MG63 (cell line): ENCODE measurements at regions not wholly inside any gene's neighbourhood (a gene's known extent, or its start where the extent isn't known, plus 50 kb on each side); places are given as distances from the start of the nearest gene placed in this dataset.
A peak's percentile ranks its signal among the peaks of the same experiment; 100 is the strongest.
"Not testable (repeated sequence)": the region's sequence is repeated elsewhere in the genome, so short reads cannot be mapped to it uniquely, and the experiment has no call there.

Experiments
- DNase-seq: peaks from one replicate; pipeline ENCODE4 v3.0.0-alpha.2; 2020
- H3K27me3 ChIP-seq: fragments of 250-450 bp; sonication (Bioruptor Pico); 2 replicates; pipeline ENCODE4 v1.5.1; 2020; ENCODE audit warnings: mild to moderate bottlenecking, moderate library complexity
- H3K36me3 ChIP-seq: fragments of 250-450 bp; sonication (Bioruptor Pico); 2 replicates; pipeline ENCODE4 v1.5.1; 2020; ENCODE audit warnings: mild to moderate bottlenecking, moderate library complexity
- H3K4me3 ChIP-seq: fragments of 250-450 bp; sonication (Bioruptor Pico); 2 replicates; pipeline ENCODE4 v1.5.1; 2020; ENCODE audit warnings: mild to moderate bottlenecking, moderate library complexity
- H3K9me3 ChIP-seq: fragments of 250-450 bp; sonication (Bioruptor Pico); 2 replicates; pipeline ENCODE4 v1.5.1; 2020; ENCODE audit warnings: mild to moderate bottlenecking, moderate library complexity

GRCh38 chr13:90919153-90919552 lies 428.3 kb upstream of the MIR17HG start:
- Histone ChIP-seq H3K4me3 (no peak overlapping the region), H3K9me3 (no peaks in the 10 kb centered on the region), H3K36me3 (no peaks in the 10 kb centered on the region), H3K27me3 (no peaks in the 10 kb centered on the region)
- no peak for DNase-seq

- Histone ChIP-seq H3K9me3 (no peaks in the 10 kb centered on the region; the same call in 1 of the 2 replicates), H3K36me3 (no peaks in the 10 kb centered on the region), H3K27me3 (no peaks in the 10 kb centered on the region), H3K4me3 (no peak overlapping the region)
- no peak for DNase-seq
Measured at GRCh38 chr13:90926459-90926858, 421.0 kb upstream of the MIR17HG start.

- no peaks in the 10 kb centered on the region for H3K36me3 ChIP-seq
Measured at GRCh38 chr13:90928109-90928508, 419.4 kb upstream of the MIR17HG start.

GRCh38 chr13:90933097-90933826 lies 414.2 kb upstream of the MIR17HG start:
- no peaks in the 10 kb centered on the region for H3K27me3 ChIP-seq
- H3K36me3 ChIP-seq = no peaks in the 10 kb centered on the region
- H3K4me3 ChIP-seq = no peak overlapping the region
- no peaks in the 10 kb centered on the region; the same call in 1 of the 2 replicates for H3K9me3 ChIP-seq
- no peak for DNase-seq

More at GRCh38 chr13:90928109-90928508, 419.4 kb upstream of the MIR17HG start:
- DNase-seq = no peak
- no peaks in the 10 kb centered on the region for H3K27me3 ChIP-seq
- no peak overlapping the region for H3K4me3 ChIP-seq
- H3K9me3 ChIP-seq = no peaks in the 10 kb centered on the region; the same call in 1 of the 2 replicates

GRCh38 chr13:90934741-90935140 lies 412.7 kb upstream of the MIR17HG start:
- Histone ChIP-seq H3K27me3 (no peaks in the 10 kb centered on the region), H3K4me3 (no peak overlapping the region), H3K36me3 (no peaks in the 10 kb centered on the region), H3K9me3 (no peaks in the 10 kb centered on the region; the same call in 1 of the 2 replicates)
- no peak for DNase-seq

- DNase-seq = no peak
Measured at GRCh38 chr13:90938848-90939247, 408.6 kb upstream of the MIR17HG start.

GRCh38 chr13:90943946-90944345 lies 403.5 kb upstream of the MIR17HG start:
- no peak overlapping the region for H3K4me3 ChIP-seq
- H3K9me3 ChIP-seq = no peaks in the 10 kb centered on the region
- H3K27me3 ChIP-seq = no peaks in the 10 kb centered on the region
- H3K36me3 ChIP-seq = no peaks in the 10 kb centered on the region
- no peak for DNase-seq

More at GRCh38 chr13:90938848-90939247, 408.6 kb upstream of the MIR17HG start:
- Histone ChIP-seq H3K27me3 (no peaks in the 10 kb centered on the region), H3K9me3 (no peaks in the 10 kb centered on the region), H3K4me3 (no peak overlapping the region), H3K36me3 (no peaks in the 10 kb centered on the region)

GRCh38 chr13:90945146-90945545 lies 402.3 kb upstream of the MIR17HG start:
- not testable (repeated sequence) for DNase-seq, H3K27me3 ChIP-seq, H3K36me3 ChIP-seq, H3K4me3 ChIP-seq, H3K9me3 ChIP-seq

- not testable (repeated sequence) for H3K4me3 ChIP-seq, H3K27me3 ChIP-seq, DNase-seq, H3K9me3 ChIP-seq, H3K36me3 ChIP-seq
Measured at GRCh38 chr13:90946125-90946524, 401.4 kb upstream of the MIR17HG start.

- no peaks in the 10 kb centered on the region for H3K9me3 ChIP-seq
- H3K27me3 ChIP-seq = no peaks in the 10 kb centered on the region
- no peaks in the 10 kb centered on the region for H3K36me3 ChIP-seq
- H3K4me3 ChIP-seq = no peak overlapping the region
- DNase-seq = no peak
Measured at GRCh38 chr13:90947976-90948375, 399.5 kb upstream of the MIR17HG start.

- Histone ChIP-seq H3K9me3 (no peaks in the 10 kb centered on the region), H3K4me3 (no peak overlapping the region), H3K36me3 (no peaks in the 10 kb centered on the region), H3K27me3 (no peaks in the 10 kb centered on the region)
- no peak for DNase-seq
Measured at GRCh38 chr13:90950160-90950559, 397.3 kb upstream of the MIR17HG start.

GRCh38 chr13:90951663-90952062 lies 395.8 kb upstream of the MIR17HG start:
- Histone ChIP-seq H3K4me3 (no peak overlapping the region), H3K36me3 (no peaks in the 10 kb centered on the region), H3K9me3 (no peaks in the 10 kb centered on the region), H3K27me3 (no peaks in the 10 kb centered on the region)
- no peak for DNase-seq

GRCh38 chr13:90952326-90952725 lies 395.2 kb upstream of the MIR17HG start:
- Histone ChIP-seq H3K4me3 (no peak overlapping the region), H3K36me3 (no peaks in the 10 kb centered on the region)

GRCh38 chr13:90954605-90955195 lies 392.8 kb upstream of the MIR17HG start:
- H3K4me3 ChIP-seq = no peak overlapping the region
- H3K27me3 ChIP-seq = no peaks in the 10 kb centered on the region
- no peaks in the 10 kb centered on the region for H3K36me3 ChIP-seq
- H3K9me3 ChIP-seq = no peaks in the 10 kb centered on the region
- no peak for DNase-seq

More at GRCh38 chr13:90952326-90952725, 395.2 kb upstream of the MIR17HG start:
- H3K9me3 ChIP-seq = no peaks in the 10 kb centered on the region
- no peak for DNase-seq
- H3K27me3 ChIP-seq = no peaks in the 10 kb centered on the region

- Histone ChIP-seq H3K9me3 (no peaks in the 10 kb centered on the region), H3K27me3 (no peaks in the 10 kb centered on the region), H3K4me3 (no peak overlapping the region), H3K36me3 (no peaks in the 10 kb centered on the region)
- DNase-seq = no peak
Measured at GRCh38 chr13:90956031-90956430, 391.5 kb upstream of the MIR17HG start.

GRCh38 chr13:90958866-90959265 lies 388.6 kb upstream of the MIR17HG start:
- H3K9me3 ChIP-seq = no peaks in the 10 kb centered on the region
- H3K27me3 ChIP-seq = no peaks in the 10 kb centered on the region
- H3K36me3 ChIP-seq = no peaks in the 10 kb centered on the region
- no peak overlapping the region for H3K4me3 ChIP-seq
- no peak for DNase-seq

- Histone ChIP-seq H3K27me3 (no peaks in the 10 kb centered on the region), H3K36me3 (no peaks in the 10 kb centered on the region), H3K9me3 (no peaks in the 10 kb centered on the region), H3K4me3 (no peak overlapping the region)
- peak; percentile 7 for DNase-seq
Measured at GRCh38 chr13:90968166-90968904, 379.2 kb upstream of the MIR17HG start.
